ENCODE measurements at regions not wholly inside any gene's neighbourhood (a gene's known extent, or its start where the extent isn't known, plus 50 kb on each side); places are given as distances from the start of the nearest gene placed in this dataset.

DNA sequence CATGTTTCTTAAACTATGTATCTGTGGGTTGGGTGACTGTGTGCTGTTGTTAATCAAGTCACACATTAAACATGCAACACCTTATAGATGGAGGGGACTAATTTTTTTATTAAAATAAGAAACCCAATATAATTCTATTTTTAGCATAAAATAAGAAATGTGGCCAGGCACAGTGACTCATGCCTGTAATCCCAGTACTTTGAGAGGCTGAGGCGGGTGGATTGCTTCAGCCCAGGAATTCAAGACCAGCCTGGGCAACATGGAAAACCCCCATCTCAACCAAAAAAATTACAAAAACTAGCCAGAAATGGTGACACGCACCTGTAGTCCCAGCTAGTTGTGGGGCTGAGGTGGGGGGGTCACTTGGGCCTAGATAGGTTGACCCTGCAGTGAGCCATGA, 1021.0 kb downstream of the EPHA3 start:
- intact Hi-C loops (cut with DNase I), result no loop called here
- TF ChIP-seq, protein P1, sequence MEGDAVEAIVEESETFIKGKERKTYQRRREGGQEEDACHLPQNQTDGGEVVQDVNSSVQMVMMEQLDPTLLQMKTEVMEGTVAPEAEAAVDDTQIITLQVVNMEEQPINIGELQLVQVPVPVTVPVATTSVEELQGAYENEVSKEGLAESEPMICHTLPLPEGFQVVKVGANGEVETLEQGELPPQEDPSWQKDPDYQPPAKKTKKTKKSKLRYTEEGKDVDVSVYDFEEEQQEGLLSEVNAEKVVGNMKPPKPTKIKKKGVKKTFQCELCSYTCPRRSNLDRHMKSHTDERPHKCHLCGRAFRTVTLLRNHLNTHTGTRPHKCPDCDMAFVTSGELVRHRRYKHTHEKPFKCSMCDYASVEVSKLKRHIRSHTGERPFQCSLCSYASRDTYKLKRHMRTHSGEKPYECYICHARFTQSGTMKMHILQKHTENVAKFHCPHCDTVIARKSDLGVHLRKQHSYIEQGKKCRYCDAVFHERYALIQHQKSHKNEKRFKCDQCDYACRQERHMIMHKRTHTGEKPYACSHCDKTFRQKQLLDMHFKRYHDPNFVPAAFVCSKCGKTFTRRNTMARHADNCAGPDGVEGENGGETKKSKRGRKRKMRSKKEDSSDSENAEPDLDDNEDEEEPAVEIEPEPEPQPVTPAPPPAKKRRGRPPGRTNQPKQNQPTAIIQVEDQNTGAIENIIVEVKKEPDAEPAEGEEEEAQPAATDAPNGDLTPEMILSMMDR (IDR thresholded peaks at IDR 0.05), result no peak
- WGBS, 2 donors, result 80 to 85% methylated on average over 2 of the region's 2 CpGs
- Histone ChIP-seq H3K27ac (no peak overlapping the region), H3K4me3 (no peak overlapping the region), H3K9me3 (peaks cover 0 to 33% (median 21%) of the 10 kb centered on the region in 11 donors), H3K27me3 (no peaks in the 10 kb centered on the region), H3K4me1 (no peaks in the 10 kb centered on the region), H3K36me3 (no peaks in the 10 kb centered on the region)
- DNase-seq, result no peak
- no peak for ATAC-seq

DNA sequence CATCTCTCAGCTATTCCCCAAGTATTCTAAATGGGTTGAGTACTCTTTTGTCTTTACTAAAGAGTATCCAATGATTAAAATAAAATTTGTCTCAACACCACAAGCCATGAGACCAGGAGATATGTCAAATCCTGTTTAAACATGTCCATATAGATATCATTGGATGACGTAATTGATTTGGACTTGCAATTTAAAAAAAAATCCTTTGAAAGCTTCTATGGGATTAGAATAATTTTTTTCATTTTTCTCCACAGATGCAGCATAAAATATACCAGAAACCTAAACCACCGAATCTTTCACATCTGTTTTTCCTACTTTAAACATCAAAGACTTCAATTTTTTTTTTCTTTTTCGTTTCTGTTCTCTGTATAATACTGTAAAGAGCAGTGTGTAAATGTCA, 1022.3 kb downstream of the EPHA3 start:
- Histone ChIP-seq H3K4me3 (no peak overlapping the region), H3K4me1 (no peaks in the 10 kb centered on the region), H3K36me3 (no peaks in the 10 kb centered on the region), H3K27me3 (no peaks in the 10 kb centered on the region), H3K27ac (no peak overlapping the region), H3K9me3 (peaks cover 0 to 33% (median 21%) of the 10 kb centered on the region in 11 donors)
- WGBS, 2 donors, result 66 to 69% methylated on average over 3 of the region's 3 CpGs
- intact Hi-C loops (cut with DNase I), result no loop called here
- DNase-seq (no peak), ATAC-seq (no peak)
- TF ChIP-seq, protein P1 (IDR thresholded peaks at IDR 0.05), result no peak

DNA sequence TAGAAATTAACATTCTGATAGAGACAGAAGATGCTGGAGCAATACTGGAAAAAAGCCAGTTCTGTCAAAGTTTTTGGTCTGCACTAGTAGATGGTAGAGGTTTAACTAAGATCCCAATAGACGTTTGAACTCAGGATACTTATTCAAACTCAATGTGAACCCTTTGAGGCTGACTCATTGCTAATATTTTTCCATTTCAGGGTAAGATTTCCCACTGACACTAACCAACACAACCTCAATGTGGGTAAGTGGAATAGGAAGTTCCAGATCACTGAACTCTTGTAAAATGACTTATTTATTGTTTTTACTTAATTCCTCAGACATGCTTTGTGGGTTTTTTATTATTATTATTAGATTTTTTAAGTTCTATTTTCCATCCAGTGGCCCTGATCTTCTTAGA, 1024.8 kb downstream of the EPHA3 start:
- H3K36me3 ChIP-seq, result no peaks in the 10 kb centered on the region
- no peaks in the 10 kb centered on the region for H3K27me3 ChIP-seq
- H3K9me3 ChIP-seq, result peaks cover 0 to 18% (median 9%) of the 10 kb centered on the region in 11 donors
- H3K4me1 ChIP-seq, result no peaks in the 10 kb centered on the region
- no peak for ATAC-seq
- TF ChIP-seq, protein P1 (IDR thresholded peaks at IDR 0.05), result no peak
- H3K4me3 ChIP-seq, result no peak overlapping the region
- no peak for DNase-seq
- no peak overlapping the region for H3K27ac ChIP-seq
- intact Hi-C loops (cut with DNase I), result no loop called here
- 37 to 39% methylated on average over 1 of the region's 1 CpG for WGBS, 2 donors

DNA sequence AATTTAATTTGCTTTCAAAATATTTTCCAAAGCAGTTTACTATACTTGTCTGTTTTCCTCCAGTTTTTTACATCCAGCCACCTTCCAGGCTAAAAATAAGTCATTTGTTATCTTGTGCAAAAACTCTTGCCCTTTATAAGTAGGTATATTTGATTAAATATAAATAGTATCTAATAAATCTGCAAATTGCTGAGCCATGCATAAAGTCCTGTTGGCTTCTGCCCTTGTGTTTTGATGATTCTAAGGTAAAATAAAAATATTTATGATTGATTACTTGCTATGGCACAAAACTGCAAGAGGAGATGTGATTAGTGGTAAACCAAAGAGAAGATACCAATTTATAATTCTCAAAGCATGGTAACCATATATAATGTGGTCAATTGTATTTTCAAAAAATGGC, 1026.7 kb downstream of the EPHA3 start:
- intact Hi-C loops (cut with DNase I), result no loop called here
- Histone ChIP-seq H3K4me3 (no peak overlapping the region), H3K4me1 (no peaks in the 10 kb centered on the region), H3K9me3 (peaks cover 0 to 7% (median 0%) of the 10 kb centered on the region in 11 donors), H3K27me3 (no peaks in the 10 kb centered on the region), H3K27ac (no peak overlapping the region), H3K36me3 (no peaks in the 10 kb centered on the region)
- ATAC-seq (no peak), DNase-seq (no peak)
- TF ChIP-seq, protein P1 (IDR thresholded peaks at IDR 0.05), result no peak

Data from heart right ventricle (tissue), 16 donors.